ENCODE measurements at regions not wholly inside any gene's neighbourhood (a gene's known extent, or its start where the extent isn't known, plus 50 kb on each side); places are given as distances from the start of the nearest gene placed in this dataset.

- H4K20me1 ChIP-seq (ENCODE audit: insufficient read depth, low read length): no peaks in the 10 kb centered on the region
- H3K4ac ChIP-seq (ENCODE audit: low read depth, low read length): no peak overlapping the region
- no peak overlapping the region for H3K4me3 ChIP-seq (ENCODE audit: insufficient read depth, low read depth, low read length)
- H3K4me1 ChIP-seq (ENCODE audit: control insufficient read depth, insufficient read depth, low read length): no peaks in the 10 kb centered on the region
- no peaks in the 10 kb centered on the region for H3K9me1 ChIP-seq (ENCODE audit: insufficient read depth, low read length)
- H3K79me1 ChIP-seq (ENCODE audit: low read depth in 1 of 2, low read length in 2 of 2): no peaks in the 10 kb centered on the region
- DNase-seq: no peak
- ChIA-PET CTCF (no interaction called here), POLR2A (ENCODE audit: unreplicated experiment) (no interaction called here)
- H3K27me3 ChIP-seq (ENCODE audit: control insufficient read depth, insufficient read depth, low read length): no peaks in the 10 kb centered on the region; the same call in 1 of the 2 replicates
- no peak overlapping the region for H2BK5ac ChIP-seq (ENCODE audit: low read depth, low read length, poor library complexity, severe bottlenecking)
- no TSS peak for BruUV-seq (replicated peaks)
- no peaks in the 10 kb centered on the region for H3K36me3 ChIP-seq (ENCODE audit: control insufficient read depth, insufficient read depth, low read length)
- H4K91ac ChIP-seq (ENCODE audit: insufficient read depth, low read depth, low read length): no peak overlapping the region
- TF ChIP-seq NFE2L2 (IDR thresholded peaks at IDR 0.05; ENCODE audit: low read depth, low read length): no peak
- no peak for TF ChIP-seq BHLHE40 (IDR thresholded peaks at IDR 0.05; ENCODE audit: low read depth, low read length)
- no peak for TF ChIP-seq RAD21 (IDR thresholded peaks at IDR 0.05; ENCODE audit: low read length)
- no peak for TF ChIP-seq ELK1 (IDR thresholded peaks at IDR 0.05; ENCODE audit: borderline replicate concordance, low read depth, low read length)
- TF ChIP-seq, protein P1, sequence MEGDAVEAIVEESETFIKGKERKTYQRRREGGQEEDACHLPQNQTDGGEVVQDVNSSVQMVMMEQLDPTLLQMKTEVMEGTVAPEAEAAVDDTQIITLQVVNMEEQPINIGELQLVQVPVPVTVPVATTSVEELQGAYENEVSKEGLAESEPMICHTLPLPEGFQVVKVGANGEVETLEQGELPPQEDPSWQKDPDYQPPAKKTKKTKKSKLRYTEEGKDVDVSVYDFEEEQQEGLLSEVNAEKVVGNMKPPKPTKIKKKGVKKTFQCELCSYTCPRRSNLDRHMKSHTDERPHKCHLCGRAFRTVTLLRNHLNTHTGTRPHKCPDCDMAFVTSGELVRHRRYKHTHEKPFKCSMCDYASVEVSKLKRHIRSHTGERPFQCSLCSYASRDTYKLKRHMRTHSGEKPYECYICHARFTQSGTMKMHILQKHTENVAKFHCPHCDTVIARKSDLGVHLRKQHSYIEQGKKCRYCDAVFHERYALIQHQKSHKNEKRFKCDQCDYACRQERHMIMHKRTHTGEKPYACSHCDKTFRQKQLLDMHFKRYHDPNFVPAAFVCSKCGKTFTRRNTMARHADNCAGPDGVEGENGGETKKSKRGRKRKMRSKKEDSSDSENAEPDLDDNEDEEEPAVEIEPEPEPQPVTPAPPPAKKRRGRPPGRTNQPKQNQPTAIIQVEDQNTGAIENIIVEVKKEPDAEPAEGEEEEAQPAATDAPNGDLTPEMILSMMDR (conservative IDR thresholded peaks at IDR 0.05; ENCODE audit: low read depth, low read length): no peak
- TF ChIP-seq MAFK (IDR thresholded peaks at IDR 0.05; ENCODE audit: low read depth, low read length): no peak
- TF ChIP-seq MAZ (IDR thresholded peaks at IDR 0.05; ENCODE audit: borderline replicate concordance, low read depth, low read length): no peak
- no peak for TF ChIP-seq MXI1 (IDR thresholded peaks at IDR 0.05; ENCODE audit: borderline replicate concordance, low read depth, low read length)
- TF ChIP-seq POLR2A (IDR thresholded peaks at IDR 0.05; ENCODE audit: low read depth, low read length): no peak
- TF ChIP-seq CEBPB (IDR thresholded peaks at IDR 0.05; ENCODE audit: low read depth, low read length): no peak
- TF ChIP-seq CHD1 (IDR thresholded peaks at IDR 0.05; ENCODE audit: low read depth, low read length): no peak
- TF ChIP-seq USF2 (IDR thresholded peaks at IDR 0.05; ENCODE audit: low read depth, low read length): no peak
- no peak for TF ChIP-seq RCOR1 (IDR thresholded peaks at IDR 0.05; ENCODE audit: insufficient replicate concordance, low read length)
- no peak for TF ChIP-seq SMC3 (IDR thresholded peaks at IDR 0.05; ENCODE audit: low read depth, low read length)
- TF ChIP-seq FOS (IDR thresholded peaks at IDR 0.05; ENCODE audit: low read depth, low read length): no peak
- TF ChIP-seq RFX5 (IDR thresholded peaks at IDR 0.05; ENCODE audit: low read depth, low read length): no peak
- H2AK5ac ChIP-seq (ENCODE audit: low read depth, low read length): no peak overlapping the region
- dilution Hi-C loops (cut with HindIII; ENCODE audit: low sequenced_read_pairs, unreplicated experiment) (no loop called here), intact Hi-C loops (cut with micrococcal nuclease) (no loop called here), in situ Hi-C loops (cut with MboI; ENCODE audit: low sequenced_read_pairs) (no loop called here)
- H3K9ac ChIP-seq (ENCODE audit: low read depth, low read length): no peak overlapping the region
- no peak overlapping the region for H2AFZ ChIP-seq (replicated peaks; ENCODE audit: low read length, poor library complexity)
- H3K4me2 ChIP-seq (ENCODE audit: low read depth, low read length): no peak overlapping the region
- ATAC-seq (ENCODE audit: low read depth): no peak
- H2BK120ac ChIP-seq (ENCODE audit: low read depth, low read length): no peak overlapping the region
- no peaks in the 10 kb centered on the region; the same call in 1 of the 2 replicates for H3K9me3 ChIP-seq (ENCODE audit: control insufficient read depth, insufficient read depth, low read length)
- no peak overlapping the region for H3K56ac ChIP-seq (ENCODE audit: extremely low read depth, insufficient read depth, low read length)
- no CpG with 5 or more reads among the region's 4 CpGs for WGBS, 2 experiments (ENCODE audit: extremely low coverage in 2 of 2, insufficient read length in 1 of 2)
- H2BK15ac ChIP-seq (ENCODE audit: low read depth, low read length): no peak overlapping the region
- H2AK9ac ChIP-seq (replicated peaks; ENCODE audit: low read depth, low read length, poor library complexity): no peak overlapping the region
- no peak overlapping the region for H3K27ac ChIP-seq (ENCODE audit: insufficient read depth, low read length)
- no peak overlapping the region for H3K14ac ChIP-seq (replicated peaks; ENCODE audit: low read depth, low read length)
- no peak overlapping the region for H3K23ac ChIP-seq (ENCODE audit: low read depth, low read length)
- no peak overlapping the region for H4K5ac ChIP-seq (ENCODE audit: low read depth, low read length)
- H3K18ac ChIP-seq (ENCODE audit: low read depth, low read length): no peak overlapping the region
- no peak overlapping the region for H2BK20ac ChIP-seq (ENCODE audit: low read depth, low read length)
- H4K8ac ChIP-seq (ENCODE audit: low read depth in 2 of 2, low read length in 2 of 2): no peak overlapping the region
Observed at GRCh38 chr17:5861246-5861645, 208.9 kb upstream of the WSCD1 start.
